Heart right ventricle (tissue), 16 donors: ENCODE measurements at regions not wholly inside any gene's neighbourhood (a gene's known extent, or its start where the extent isn't known, plus 50 kb on each side); places are given as distances from the start of the nearest gene placed in this dataset.

Experiments
- ATAC-seq, 8 donors: fragments of 200-7000 bp; cut with Tn5 transposase; one replicate each; pipeline ENCODE4 v1.9.1; 2020; ENCODE audit warnings: mild to moderate bottlenecking in 8 of 8, moderate library complexity in 8 of 8, moderate number of reproducible peaks in 1 of 8
- DNase-seq, 2 donors: peaks; one replicate each; pipeline ENCODE4 v3.0.0-alpha.2; 2020
- H3K27ac ChIP-seq, 10 donors: fragments of 200-600 bp; sonication (generic) in 2 of 10; one replicate each; pipeline versions ENCODE4 v1.5.0 to v1.8.0; 2020 to 2022; ENCODE audit warnings: mild to moderate bottlenecking in 3 of 10
- H3K27me3 ChIP-seq, 7 donors: fragments of 200-600 bp; one replicate each; pipeline ENCODE4 v1.8.0; 2021 to 2022; ENCODE audit warnings: mild to moderate bottlenecking in 2 of 7
- H3K36me3 ChIP-seq, 9 donors: fragments of 200-600 bp; sonication (generic) in 1 of 9; one replicate each; pipeline versions ENCODE4 v1.5.0 to v1.8.0; 2020 to 2022; ENCODE audit warnings: mild to moderate bottlenecking in 2 of 9
- H3K4me1 ChIP-seq, 9 donors: fragments of 200-600 bp; sonication (generic) in 1 of 9; one replicate each; pipeline versions ENCODE4 v1.5.0 to v1.8.0; 2020 to 2022; ENCODE audit warnings: mild to moderate bottlenecking in 4 of 9
- H3K4me3 ChIP-seq, 10 donors: fragments of 200-600 bp; sonication (generic) in 2 of 10; one replicate each; pipeline versions ENCODE4 v1.5.0 to v1.8.0; 2020 to 2022; ENCODE audit warnings: mild to moderate bottlenecking in 7 of 10, moderate library complexity in 2 of 10
- H3K9me3 ChIP-seq, 11 donors: fragments of 200-600 bp in 10 of 11; sonication (generic) in 2 of 11; one replicate each; pipeline versions ENCODE4 v1.5.0 to v1.8.0; 2013 to 2022; ENCODE audit warnings: mild to moderate bottlenecking in 2 of 11, control low read depth in 1 of 11, moderate library complexity in 1 of 11
- CTCF ChIP-seq, 9 donors: fragments of 200-600 bp; sonication (generic) in 2 of 9; IDR thresholded peaks; one replicate each; pipeline versions ENCODE4 v1.5.0 to v1.8.0; 2021 to 2022; ENCODE audit warnings: antibody characterized with exemption in 9 of 9, mild to moderate bottlenecking in 5 of 9, moderate library complexity in 1 of 9
- WGBS, 2 donors: extraction: QIAGEN DNeasy Blood & Tissue Kit; methylation state at CpG; one replicate each; pipeline ENCODE4 v1.1.7; 2013; ENCODE audit warnings: inconsistent platforms in 1 of 2; 5-methylcytosine and 5-hydroxymethylcytosine counted together
- intact Hi-C, 10 donors: fragments of 100-400 bp; cut with DNase I; formaldehyde crosslinking; loops; one replicate each; pipeline versions ENCODE4 v1.11.1 to v1.14.2; 2022
- donor health status: Arrhythmogenic right ventricular cardiomyopathy.
- donor health status: ischemic (EF 13 %, LVEDD 7.1; RV severe dilation, severe dysfunction).
- donor health status: healthy with polysubstance abuse.
- donor health status: DM: no; HTN: yes; CAD: no.
- donor health status: DM: no; HTN: no; CAD: no.
- donor health status: ischemic (EF 25% LVEDD 6.9; RV normal size, moderate dysfunction).
- donor health status: ischemic (EF 25% LVEDD 5.7; RV mildly dilated, moderate dysfunction).
- donor health status: healthy.
- donor health status: DM: yes; HTN: yes; CAD: no.
- donor health status: Ischemic cardiomyopathy.
- donor health status: ischemic (EF 35%, LVEDD 5.7; RV mildly dilated, moderate dysfunction).
- donor health status: nonischemic (EF 11% LVEDD 7.7; RV severe dilation, severe dysfunction).
- donor health status: DM: yes; HTN: yes; CAD: no.
- donor health status: PGD.
- donor health status: ischemic (EF 29% LVEDD 5.4; RV normal size, mild dysfunction).
- donor health status: nonischemic (EF 23%, LVEDD 6.1; RV moderate dilation, normal function).

GRCh38 chr17:72536788-72537187 is 416.0 kb downstream of the SOX9 start:
- H3K27ac ChIP-seq: no peak overlapping the region
- H3K36me3 ChIP-seq: no peaks in the 10 kb centered on the region
- WGBS, 2 donors: 82 to 86% methylated on average over 9 of the region's 9 CpGs
- no peak for DNase-seq
- H3K9me3 ChIP-seq: peaks cover 0 to 7% (median 0%) of the 10 kb centered on the region in 11 donors
- peaks cover 0 to 10% (median 4%) of the 10 kb centered on the region in 9 donors for H3K4me1 ChIP-seq
- no peak for TF ChIP-seq CTCF (IDR thresholded peaks at IDR 0.05)
- H3K27me3 ChIP-seq: peaks cover 0 to 19% (median 11%) of the 10 kb centered on the region in 7 donors
- H3K4me3 ChIP-seq: no peak overlapping the region
- ATAC-seq: no peak
- intact Hi-C loops: loop anchor here in 7 of 10 donors (5.0 to 10.0 kb wide), 7 partner anchors 414 to 1899 kb away; partner anchors contain the start of gene SOX9 (in 1 of the 7)

DNA sequence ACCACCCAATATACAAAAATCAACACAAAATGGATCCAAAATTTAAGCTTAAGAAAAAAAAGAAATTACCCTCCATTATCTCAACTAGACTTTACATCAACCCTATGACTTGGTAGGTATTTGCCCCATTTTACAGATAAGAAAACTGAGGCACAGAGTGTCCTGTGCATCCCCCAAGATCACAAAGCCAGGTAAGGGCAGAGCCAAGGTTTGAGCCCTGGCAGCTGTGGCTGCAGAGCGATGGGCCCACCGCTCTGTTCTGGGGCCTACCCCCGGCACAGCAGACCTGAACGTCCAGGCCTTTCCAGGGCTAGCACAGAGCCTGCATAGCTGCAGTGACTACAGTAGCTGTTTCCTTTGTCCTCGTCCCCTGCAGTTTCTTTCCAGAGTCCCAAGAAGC is 417.6 kb downstream of the SOX9 start:
- TF ChIP-seq CTCF (IDR thresholded peaks at IDR 0.05): no peak
- Histone ChIP-seq H3K4me3 (no peak overlapping the region), H3K27ac (no peak overlapping the region), H3K27me3 (peaks cover 0 to 19% (median 12%) of the 10 kb centered on the region in 7 donors), H3K4me1 (peaks cover 0 to 10% (median 4%) of the 10 kb centered on the region in 9 donors), H3K9me3 (peaks cover 0 to 7% (median 0%) of the 10 kb centered on the region in 11 donors), H3K36me3 (no peaks in the 10 kb centered on the region)
- DNase-seq (no peak), ATAC-seq (no peak)
- 85 to 87% methylated on average over 5 of the region's 5 CpGs for WGBS, 2 donors
- intact Hi-C loops: loop anchor here in 7 of 10 donors (5.0 to 10.0 kb wide), 7 partner anchors 416 to 1901 kb away; partner anchors contain the start of gene SOX9 (in 1 of the 7)

GRCh38 chr17:72538901-72539352 is 418.1 kb downstream of the SOX9 start:
- H3K27me3 ChIP-seq: peaks cover 0 to 19% (median 12%) of the 10 kb centered on the region in 7 donors
- H3K4me3 ChIP-seq: no peak overlapping the region
- no peak for TF ChIP-seq CTCF (IDR thresholded peaks at IDR 0.05)
- 67 to 79% methylated on average over 13 of the region's 13 CpGs for WGBS, 2 donors
- DNase-seq: no peak
- H3K27ac ChIP-seq: no peak overlapping the region
- H3K4me1 ChIP-seq: peaks cover 0 to 10% (median 4%) of the 10 kb centered on the region in 9 donors
- H3K9me3 ChIP-seq: peaks cover 0 to 6% (median 0%) of the 10 kb centered on the region in 11 donors
- H3K36me3 ChIP-seq: no peaks in the 10 kb centered on the region
- intact Hi-C loops: loop anchor here in 7 of 10 donors (5.0 to 10.0 kb wide), 7 partner anchors 417 to 1902 kb away; partner anchors contain the start of gene SOX9 (in 1 of the 7)
- no peak for ATAC-seq

GRCh38 chr17:72539981-72540897 is 419.4 kb downstream of the SOX9 start:
- H3K27ac ChIP-seq: peak overlapping the region in 3 of 10 donors; percentile 31 to 63 (median 50)
- WGBS, 2 donors: 11% methylated on average over 50 of the region's 50 CpGs
- ATAC-seq: peak; percentile 91 to 98 (median 94)
- H3K4me1 ChIP-seq: peaks cover 0 to 10% (median 4%) of the 10 kb centered on the region in 9 donors
- peaks cover 0 to 19% (median 12%) of the 10 kb centered on the region in 7 donors for H3K27me3 ChIP-seq
- H3K9me3 ChIP-seq: peaks cover 0 to 7% (median 0%) of the 10 kb centered on the region in 11 donors
- DNase-seq: peak; percentile 61 to 80
- intact Hi-C loops: loop anchor here (2.0 to 10.0 kb wide), 15 partner anchors 415 to 1905 kb away; partner anchors contain the start of gene SOX9 (in 3 of the 10)
- H3K4me3 ChIP-seq: peak overlapping the region in 5 of 10 donors; percentile 21 to 30 (median 24)
- H3K36me3 ChIP-seq: no peaks in the 10 kb centered on the region
- peak; percentile 79 to 98 (median 87) for TF ChIP-seq CTCF (IDR thresholded peaks at IDR 0.05)
